Muscle of leg (tissue), 3 donors: ENCODE measurements at regions not wholly inside any gene's neighbourhood (a gene's known extent, or its start where the extent isn't known, plus 50 kb on each side); places are given as distances from the start of the nearest gene placed in this dataset.
"Not testable (repeated sequence)": the region's sequence is repeated elsewhere in the genome, so short reads cannot be mapped to it uniquely, and the experiment has no call there.

Source experiments
- DNase-seq: peaks from one replicate; pipeline ENCODE4 v3.0.0; 2013
- H3K27ac ChIP-seq: one replicate; pipeline ENCODE4 v1.5.1; 2013; ENCODE audit warnings: mild to moderate bottlenecking, low read length, control low read depth
- H3K27me3 ChIP-seq: one replicate; pipeline ENCODE4 v1.6.1; 2013; ENCODE audit warnings: low read length; ENCODE audit not compliant: control insufficient read depth, insufficient read depth
- H3K36me3 ChIP-seq: one replicate; pipeline ENCODE4 v1.6.1; 2013; ENCODE audit warnings: low read length; ENCODE audit not compliant: control insufficient read depth, insufficient read depth
- H3K4me1 ChIP-seq: one replicate; pipeline ENCODE4 v1.6.1; 2013; ENCODE audit warnings: low read length; ENCODE audit not compliant: control insufficient read depth, insufficient read depth
- H3K4me3 ChIP-seq: one replicate; pipeline ENCODE4 v1.5.1; 2013; ENCODE audit warnings: low read length, control low read depth
- H3K9me3 ChIP-seq: replicated peaks from 2 replicates; pipeline ENCODE4 v1.6.1; 2013; ENCODE audit warnings: low read depth, low read length; ENCODE audit not compliant: control insufficient read depth
- WGBS: methylation state at CpG from one replicate; pipeline ENCODE4 v1.1.5; 2013; ENCODE audit warnings: missing lambda C conversion rate; ENCODE audit not compliant: insufficient coverage; 5-methylcytosine and 5-hydroxymethylcytosine counted together

- H3K27me3 ChIP-seq, H3K36me3 ChIP-seq, DNase-seq, H3K4me3 ChIP-seq, H3K4me1 ChIP-seq, H3K9me3 ChIP-seq, H3K27ac ChIP-seq: not testable (repeated sequence)
- WGBS = no CpG with 5 or more reads among the region's 3 CpGs
These were observed 63.1 kb downstream of the TRIM43 start for GRCh38 chr2:95654897-95655296.

GRCh38 chr2:95656553-95656952, 64.8 kb downstream of the TRIM43 start:
- WGBS = no CpG with 5 or more reads among the region's 1 CpG
- not testable (repeated sequence) for H3K4me1 ChIP-seq, H3K36me3 ChIP-seq

GRCh38 chr2:95657937-95658336, 66.1 kb downstream of the TRIM43 start:
- H3K27me3 ChIP-seq, H3K36me3 ChIP-seq, DNase-seq, H3K27ac ChIP-seq, H3K4me1 ChIP-seq, H3K4me3 ChIP-seq, H3K9me3 ChIP-seq: not testable (repeated sequence)
- WGBS = 33% methylated on average over 1 of the region's 3 CpGs

More at GRCh38 chr2:95656553-95656952, 64.8 kb downstream of the TRIM43 start:
- not testable (repeated sequence) for H3K9me3 ChIP-seq, DNase-seq, H3K4me3 ChIP-seq, H3K27me3 ChIP-seq, H3K27ac ChIP-seq

- H3K27ac ChIP-seq, H3K4me3 ChIP-seq, DNase-seq, H3K27me3 ChIP-seq, H3K4me1 ChIP-seq, H3K36me3 ChIP-seq, H3K9me3 ChIP-seq: not testable (repeated sequence)
- 90% methylated on average over 6 of the region's 16 CpGs for WGBS
These were observed 69.2 kb downstream of the TRIM43 start for GRCh38 chr2:95660766-95661562.

- not testable (repeated sequence) for H3K36me3 ChIP-seq, H3K27ac ChIP-seq, H3K4me3 ChIP-seq, H3K4me1 ChIP-seq, H3K27me3 ChIP-seq, DNase-seq, H3K9me3 ChIP-seq
- 40% methylated on average over 11 of the region's 27 CpGs for WGBS
These were observed 72.0 kb downstream of the TRIM43 start for GRCh38 chr2:95663471-95664441.

- H3K36me3 ChIP-seq, H3K27ac ChIP-seq, H3K9me3 ChIP-seq, H3K27me3 ChIP-seq, H3K4me1 ChIP-seq, H3K4me3 ChIP-seq: not testable (repeated sequence)
- no CpG with 5 or more reads among the region's 2 CpGs for WGBS
- DNase-seq = peak; percentile 14
These were observed 74.8 kb downstream of the TRIM43 start for GRCh38 chr2:95666636-95667035.

- no peaks in the 10 kb centered on the region for H3K9me3 ChIP-seq
- H3K36me3 ChIP-seq = no peaks in the 10 kb centered on the region
- H3K27me3 ChIP-seq = no peaks in the 10 kb centered on the region
- H3K4me3 ChIP-seq = no peak overlapping the region
- peaks cover 4% of the 10 kb centered on the region for H3K4me1 ChIP-seq
- DNase-seq = peak; percentile 35
- no peak overlapping the region for H3K27ac ChIP-seq
These were observed 75.7 kb downstream of the TRIM43 start for GRCh38 chr2:95667480-95667879.

- H3K27me3 ChIP-seq, H3K9me3 ChIP-seq, DNase-seq, H3K36me3 ChIP-seq, H3K27ac ChIP-seq, H3K4me1 ChIP-seq, H3K4me3 ChIP-seq: not testable (repeated sequence)
- WGBS = 33% methylated on average over 1 of the region's 5 CpGs
These were observed 77.1 kb downstream of the TRIM43 start for GRCh38 chr2:95668934-95669333.

GRCh38 chr2:95669441-95669991, 77.7 kb downstream of the TRIM43 start:
- H3K9me3 ChIP-seq = no peaks in the 10 kb centered on the region
- WGBS = 80% methylated on average over 1 of the region's 4 CpGs
- DNase-seq = no peak
- H3K27me3 ChIP-seq = no peaks in the 10 kb centered on the region
- no peak overlapping the region for H3K4me3 ChIP-seq
- no peak overlapping the region for H3K27ac ChIP-seq
- peaks cover 4% of the 10 kb centered on the region for H3K4me1 ChIP-seq
- no peaks in the 10 kb centered on the region for H3K36me3 ChIP-seq

GRCh38 chr2:95670167-95670566, 78.4 kb downstream of the TRIM43 start:
- H3K4me1 ChIP-seq = peaks cover 4% of the 10 kb centered on the region
- no CpG with 5 or more reads among the region's 2 CpGs for WGBS
- no peaks in the 10 kb centered on the region for H3K9me3 ChIP-seq
- H3K4me3 ChIP-seq = no peak overlapping the region
- H3K27me3 ChIP-seq = no peaks in the 10 kb centered on the region
- H3K36me3 ChIP-seq = no peaks in the 10 kb centered on the region
- H3K27ac ChIP-seq = no peak overlapping the region
- DNase-seq = peak; percentile 8
